ENCODE measurements at regions not wholly inside any gene's neighbourhood (a gene's known extent, or its start where the extent isn't known, plus 50 kb on each side); places are given as distances from the start of the nearest gene placed in this dataset.

DNA sequence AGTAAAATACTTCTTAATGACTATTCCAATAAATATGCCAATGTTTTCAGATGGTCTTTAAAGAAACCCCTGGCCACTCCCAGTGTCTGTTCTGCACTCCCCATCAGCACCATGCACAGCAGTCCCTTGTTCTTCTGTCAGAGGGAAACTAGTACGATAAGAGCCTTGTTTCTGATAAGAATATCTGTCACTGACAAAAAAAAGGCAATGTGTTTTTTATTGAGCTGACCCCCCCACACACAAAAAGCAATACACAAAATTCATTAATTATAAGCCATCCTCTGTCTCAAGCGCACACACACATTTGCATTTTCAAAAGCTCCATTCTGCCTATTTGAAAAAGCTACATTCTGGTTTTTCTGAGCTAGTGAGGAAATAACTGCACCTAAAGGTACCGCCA lies 119.1 kb downstream of the ENC1 start:
- TF ChIP-seq CTCF (IDR thresholded peaks at IDR 0.05; ENCODE audit: borderline replicate concordance, extremely low read depth, low read length, poor library complexity, severe bottlenecking) = no peak
- TF ChIP-seq EZH2 (IDR thresholded peaks at IDR 0.05; ENCODE audit: borderline replicate concordance, low read depth, low read length, severe bottlenecking) = no peak
